Glutamatergic neuron (in vitro differentiated cells): ENCODE measurements at regions not wholly inside any gene's neighbourhood (a gene's known extent, or its start where the extent isn't known, plus 50 kb on each side); places are given as distances from the start of the nearest gene placed in this dataset.

Experiments used
- DNase-seq: peaks from one replicate; pipeline ENCODE4 v3.0.0; 2022
- H3K27ac Mint-ChIP-seq: one replicate; pipeline ENCODE4 v1.8.0; 2020; ENCODE audit warnings: mild to moderate bottlenecking, mixed read lengths, inconsistent platforms; ENCODE audit not compliant: unreplicated experiment
- H3K27me3 Mint-ChIP-seq: one replicate; pipeline ENCODE4 v1.8.0; 2020; ENCODE audit warnings: mild to moderate bottlenecking, moderate library complexity, mixed read lengths, inconsistent platforms; ENCODE audit not compliant: unreplicated experiment
- H3K36me3 Mint-ChIP-seq: one replicate; pipeline ENCODE4 v1.8.0; 2020; ENCODE audit warnings: mild to moderate bottlenecking, mixed read lengths, inconsistent platforms; ENCODE audit not compliant: unreplicated experiment
- H3K4me1 Mint-ChIP-seq: one replicate; pipeline ENCODE4 v1.8.0; 2020; ENCODE audit warnings: mild to moderate bottlenecking, low read depth, mixed read lengths, inconsistent platforms; ENCODE audit not compliant: unreplicated experiment
- H3K4me3 Mint-ChIP-seq: one replicate; pipeline ENCODE4 v1.8.0; 2020; ENCODE audit warnings: mild to moderate bottlenecking, mixed read lengths, inconsistent platforms; ENCODE audit not compliant: unreplicated experiment
- H3K9me3 Mint-ChIP-seq: one replicate; pipeline ENCODE4 v1.8.0; 2020; ENCODE audit warnings: mild to moderate bottlenecking, moderate library complexity, mixed read lengths, inconsistent platforms; ENCODE audit not compliant: unreplicated experiment
- TF ChIP-seq, protein P1 (sequence below): fragments of 200-600 bp; sonication (generic); IDR thresholded peaks from one replicate; pipeline ENCODE4 v1.5.0; 2021; ENCODE audit not compliant: partially characterized antibody, unreplicated experiment

DNA sequence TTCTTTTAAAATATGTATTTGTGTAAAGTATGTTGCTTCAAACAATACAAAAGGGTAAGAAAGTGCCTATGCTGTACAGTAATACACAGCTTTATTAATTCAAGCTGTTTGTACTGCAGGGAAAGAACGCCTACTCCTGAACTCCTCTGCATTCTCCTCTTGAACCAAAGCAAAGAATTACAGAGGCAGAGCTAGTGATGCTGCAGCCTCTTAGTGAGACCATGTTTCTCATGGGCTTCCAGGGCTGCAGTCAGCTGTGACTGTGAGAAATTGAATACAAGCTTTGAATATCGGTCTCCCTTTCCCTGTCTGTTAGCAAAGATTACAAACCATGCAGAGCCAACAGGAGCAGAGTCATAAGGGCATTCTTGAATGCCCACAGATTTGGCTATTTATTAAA is 248.5 kb downstream of the SLITRK1 start:
- Mint-ChIP-seq H3K36me3 (no peaks in the 10 kb centered on the region), H3K9me3 (no peaks in the 10 kb centered on the region), H3K27ac (no peak overlapping the region), H3K4me3 (no peak overlapping the region), H3K4me1 (no peaks in the 10 kb centered on the region), H3K27me3 (no peaks in the 10 kb centered on the region)
- DNase-seq, result no peak
- TF ChIP-seq, protein P1, sequence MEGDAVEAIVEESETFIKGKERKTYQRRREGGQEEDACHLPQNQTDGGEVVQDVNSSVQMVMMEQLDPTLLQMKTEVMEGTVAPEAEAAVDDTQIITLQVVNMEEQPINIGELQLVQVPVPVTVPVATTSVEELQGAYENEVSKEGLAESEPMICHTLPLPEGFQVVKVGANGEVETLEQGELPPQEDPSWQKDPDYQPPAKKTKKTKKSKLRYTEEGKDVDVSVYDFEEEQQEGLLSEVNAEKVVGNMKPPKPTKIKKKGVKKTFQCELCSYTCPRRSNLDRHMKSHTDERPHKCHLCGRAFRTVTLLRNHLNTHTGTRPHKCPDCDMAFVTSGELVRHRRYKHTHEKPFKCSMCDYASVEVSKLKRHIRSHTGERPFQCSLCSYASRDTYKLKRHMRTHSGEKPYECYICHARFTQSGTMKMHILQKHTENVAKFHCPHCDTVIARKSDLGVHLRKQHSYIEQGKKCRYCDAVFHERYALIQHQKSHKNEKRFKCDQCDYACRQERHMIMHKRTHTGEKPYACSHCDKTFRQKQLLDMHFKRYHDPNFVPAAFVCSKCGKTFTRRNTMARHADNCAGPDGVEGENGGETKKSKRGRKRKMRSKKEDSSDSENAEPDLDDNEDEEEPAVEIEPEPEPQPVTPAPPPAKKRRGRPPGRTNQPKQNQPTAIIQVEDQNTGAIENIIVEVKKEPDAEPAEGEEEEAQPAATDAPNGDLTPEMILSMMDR, result no peak

DNA sequence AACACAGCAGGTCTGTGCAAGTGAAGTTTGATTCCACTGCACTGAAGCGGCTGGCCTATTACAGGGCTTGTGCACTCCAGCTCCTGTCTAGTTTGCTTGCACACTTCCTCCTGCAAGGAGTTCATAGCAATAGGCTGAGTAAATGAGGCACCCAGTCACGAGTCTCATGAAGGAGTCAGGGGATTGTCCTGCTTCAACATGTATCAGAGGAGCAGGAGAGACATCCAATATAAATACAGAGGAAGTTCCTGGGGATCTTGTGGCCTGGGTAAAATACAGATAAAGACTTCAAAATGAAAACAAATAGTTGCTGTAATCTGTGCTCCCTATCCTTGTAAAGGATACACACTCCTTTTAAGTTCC is 259.9 kb downstream of the SLITRK1 start:
- Mint-ChIP-seq H3K4me1 (no peaks in the 10 kb centered on the region), H3K27me3 (no peaks in the 10 kb centered on the region), H3K27ac (no peak overlapping the region), H3K4me3 (no peak overlapping the region), H3K9me3 (peaks cover 3% of the 10 kb centered on the region), H3K36me3 (no peaks in the 10 kb centered on the region)
- TF ChIP-seq, protein P1, result no peak
- no peak for DNase-seq

DNA sequence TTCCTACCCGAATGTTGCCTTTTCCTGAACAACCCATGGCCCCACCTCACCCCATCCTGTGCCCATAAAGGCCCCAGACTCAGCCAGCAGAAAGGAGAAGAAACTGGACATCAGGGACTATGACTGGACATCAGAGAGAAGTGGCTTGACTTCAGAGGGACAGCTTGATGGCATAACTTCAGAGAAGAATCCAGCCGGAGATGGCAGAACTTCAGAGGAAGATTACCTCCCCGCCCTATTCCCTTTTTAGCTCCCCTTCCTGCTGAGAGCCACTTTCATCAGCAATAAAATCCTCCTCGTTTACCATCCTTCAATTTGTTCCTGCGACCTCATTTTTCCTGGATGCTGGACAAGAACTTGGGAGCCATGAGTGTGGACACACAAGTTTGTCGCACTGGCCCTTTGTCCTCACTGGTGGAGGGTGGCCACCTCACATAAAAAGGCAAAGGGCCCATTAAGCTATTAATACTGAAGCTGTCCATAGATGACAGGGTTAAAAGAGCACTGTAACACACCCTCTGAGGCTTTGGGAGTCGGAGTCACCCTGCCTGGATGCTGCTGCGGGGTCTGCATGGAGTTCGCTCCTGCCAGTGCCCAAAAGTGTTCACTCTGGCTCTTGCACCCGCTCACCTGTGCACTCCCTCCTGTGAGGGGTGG is 260.4 kb downstream of the SLITRK1 start:
- Mint-ChIP-seq H3K4me3 (no peak overlapping the region), H3K27ac (no peak overlapping the region), H3K4me1 (no peaks in the 10 kb centered on the region), H3K36me3 (no peaks in the 10 kb centered on the region), H3K9me3 (peaks cover 3% of the 10 kb centered on the region), H3K27me3 (no peaks in the 10 kb centered on the region)
- DNase-seq, result no peak
- TF ChIP-seq, protein P1, result no peak

DNA sequence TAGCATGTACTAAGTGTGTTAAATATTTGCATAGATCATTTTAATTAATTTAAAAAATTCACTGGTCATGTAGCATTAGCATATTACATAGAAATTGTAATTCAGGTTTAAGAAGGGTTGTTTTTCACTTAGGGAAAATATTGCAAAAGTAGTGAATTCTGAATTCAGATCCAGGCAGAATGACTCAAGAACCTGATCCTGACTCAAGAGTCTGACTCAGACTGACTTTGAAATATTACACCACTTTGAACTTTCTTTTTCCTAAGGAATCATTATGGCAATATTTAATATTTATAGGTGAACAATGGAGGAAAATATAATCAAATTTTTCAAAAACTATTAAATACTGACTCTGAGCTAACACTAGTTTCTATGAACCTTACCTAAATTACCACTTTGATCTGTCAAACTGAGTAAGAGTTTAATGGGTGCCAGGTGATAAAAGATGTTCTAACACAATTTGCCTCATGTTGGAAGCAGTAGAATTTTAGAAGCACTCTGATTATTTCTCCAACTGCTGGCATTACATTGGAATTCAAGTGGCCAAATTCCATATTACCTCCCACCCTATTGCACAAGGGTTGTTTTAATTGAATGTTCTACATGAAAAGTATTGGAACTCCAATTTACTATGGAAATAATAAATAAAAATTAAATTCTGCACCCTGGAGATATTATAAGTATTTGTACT is 261.6 kb downstream of the SLITRK1 start:
- no peaks in the 10 kb centered on the region for H3K36me3 Mint-ChIP-seq
- no peak overlapping the region for H3K27ac Mint-ChIP-seq
- no peak for DNase-seq
- H3K27me3 Mint-ChIP-seq, result no peaks in the 10 kb centered on the region
- no peaks in the 10 kb centered on the region for H3K4me1 Mint-ChIP-seq
- TF ChIP-seq, protein P1, result no peak
- no peak overlapping the region for H3K4me3 Mint-ChIP-seq
- peaks cover 3% of the 10 kb centered on the region for H3K9me3 Mint-ChIP-seq

DNA sequence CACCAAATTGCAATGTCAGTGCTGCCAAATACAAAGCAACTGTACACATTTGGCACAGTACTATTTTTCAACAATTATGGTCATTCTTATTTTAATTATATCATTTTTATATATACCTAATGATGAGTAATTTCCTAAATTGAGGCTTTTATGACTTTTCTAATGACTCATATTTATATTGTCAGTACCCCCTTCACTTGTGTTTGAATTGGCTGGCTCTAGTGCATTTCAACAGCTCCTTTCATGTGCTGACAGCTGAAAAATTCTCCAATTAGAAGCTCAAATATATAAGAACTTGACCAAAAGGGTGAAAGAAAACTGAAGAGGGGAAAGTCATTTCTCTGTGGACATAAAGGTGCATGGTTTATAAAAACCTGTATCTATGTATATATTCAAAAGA is 263.3 kb downstream of the SLITRK1 start:
- Mint-ChIP-seq H3K27ac (no peak overlapping the region), H3K9me3 (peaks cover 4% of the 10 kb centered on the region), H3K4me3 (no peak overlapping the region), H3K36me3 (no peaks in the 10 kb centered on the region), H3K27me3 (no peaks in the 10 kb centered on the region), H3K4me1 (no peaks in the 10 kb centered on the region)
- DNase-seq, result no peak
- TF ChIP-seq, protein P1, result no peak
